G401 (cell line): ENCODE measurements at regions not wholly inside any gene's neighbourhood (a gene's known extent, or its start where the extent isn't known, plus 50 kb on each side); places are given as distances from the start of the nearest gene placed in this dataset.

Experiments used
- DNase-seq: peaks from one replicate; pipeline ENCODE4 v3.0.0-alpha.2; 2015; ENCODE audit warnings: low spot score
- in situ Hi-C: cut with HindIII; loops from 2 replicates; pipeline ENCODE4 v1.10.0; 2016; ENCODE audit warnings: low sequenced_read_pairs, mixed read lengths

GRCh38 chr6:115740907-115741306 is 319.8 kb downstream of the FRK start:
- DNase-seq, result peak; percentile 11
- in situ Hi-C loops, result no loop called here

GRCh38 chr6:115735610-115736009 is 325.1 kb downstream of the FRK start:
- no peak for DNase-seq
- in situ Hi-C loops, result no loop called here

- no peak for DNase-seq
- in situ Hi-C loops, result no loop called here
These were observed 327.3 kb downstream of the FRK start for GRCh38 chr6:115733426-115733825.

- in situ Hi-C loops, result no loop called here
- no peak for DNase-seq
These were observed 331.7 kb downstream of the FRK start for GRCh38 chr6:115729036-115729435.

GRCh38 chr6:115728171-115728570 is 332.5 kb downstream of the FRK start:
- DNase-seq, result no peak
- in situ Hi-C loops, result no loop called here

- in situ Hi-C loops, result no loop called here
- no peak for DNase-seq
These were observed 339.1 kb downstream of the FRK start for GRCh38 chr6:115721564-115721963.

- in situ Hi-C loops, result no loop called here
These were observed 339.8 kb downstream of the FRK start for GRCh38 chr6:115720900-115721299.

GRCh38 chr6:115717472-115717871 is 343.2 kb downstream of the FRK start:
- in situ Hi-C loops, result no loop called here
- DNase-seq, result no peak

More at GRCh38 chr6:115720900-115721299, 339.8 kb downstream of the FRK start:
- no peak for DNase-seq

GRCh38 chr6:115717062-115717461 is 343.6 kb downstream of the FRK start:
- in situ Hi-C loops, result no loop called here
- DNase-seq, result no peak

- in situ Hi-C loops, result no loop called here
- no peak for DNase-seq
These were observed 348.3 kb downstream of the FRK start for GRCh38 chr6:115712291-115712961.

- DNase-seq, result no peak
- in situ Hi-C loops, result no loop called here
These were observed 351.8 kb downstream of the FRK start for GRCh38 chr6:115708850-115709249.

GRCh38 chr6:115706981-115707380 is 353.7 kb downstream of the FRK start:
- DNase-seq, result no peak
- in situ Hi-C loops, result no loop called here

- DNase-seq, result no peak
- in situ Hi-C loops, result no loop called here
These were observed 354.4 kb downstream of the FRK start for GRCh38 chr6:115706324-115706723.

GRCh38 chr6:115704028-115704427 is 356.7 kb downstream of the FRK start:
- in situ Hi-C loops, result no loop called here
- DNase-seq, result no peak

- in situ Hi-C loops, result no loop called here
- DNase-seq, result no peak
These were observed 369.3 kb downstream of the FRK start for GRCh38 chr6:115691433-115691832.

GRCh38 chr6:115690854-115691253 is 369.8 kb downstream of the FRK start:
- in situ Hi-C loops, result no loop called here

GRCh38 chr6:115681978-115682775 is 378.5 kb downstream of the FRK start:
- in situ Hi-C loops, result no loop called here
- DNase-seq, result no peak

More at GRCh38 chr6:115690854-115691253, 369.8 kb downstream of the FRK start:
- DNase-seq, result no peak

GRCh38 chr6:115680621-115681020 is 380.1 kb downstream of the FRK start:
- in situ Hi-C loops, result no loop called here
- no peak for DNase-seq

- DNase-seq, result peak; percentile 16
- in situ Hi-C loops, result no loop called here
These were observed 383.5 kb downstream of the FRK start for GRCh38 chr6:115677198-115677597.

- in situ Hi-C loops, result no loop called here
- no peak for DNase-seq
These were observed 385.2 kb downstream of the FRK start for GRCh38 chr6:115675443-115675842.

GRCh38 chr6:115668781-115669180 is 391.9 kb downstream of the FRK start:
- in situ Hi-C loops, result no loop called here
- no peak for DNase-seq
